WTC11 (cell line): ENCODE measurements at regions not wholly inside any gene's neighbourhood (a gene's known extent, or its start where the extent isn't known, plus 50 kb on each side); places are given as distances from the start of the nearest gene placed in this dataset.

ENCODE experiments used
- ATAC-seq: fragments of 200-7000 bp; cut with Tn5 transposase; 2 replicates; pipeline ENCODE4 v1.10.0; 2021; ENCODE audit warnings: mild to moderate bottlenecking, moderate library complexity
- CTCF ChIA-PET: fragments of 300-600 bp; sonication (Branson Sonifier 250); formaldehyde crosslinking; loops from one replicate; lab custom pipeline; 2021; ENCODE audit warnings: antibody characterized with exemption; lab: Charles Lee
- POLR2A ChIA-PET: fragments of 350-600 bp; sonication (Branson Sonifier 250); formaldehyde crosslinking; loops from one replicate; lab custom pipeline; 2021; ENCODE audit warnings: antibody characterized with exemption; lab: Charles Lee
- DNase-seq: peaks from one replicate; pipeline ENCODE4 v3.0.0; 2021; ENCODE audit warnings: low spot score
- H3K27ac Mint-ChIP-seq: 2 replicates; pipeline ENCODE4 v1.8.0; 2021; ENCODE audit warnings: mixed read lengths
- H3K27me3 Mint-ChIP-seq: 2 replicates; pipeline ENCODE4 v1.8.0; 2021; ENCODE audit warnings: low read depth, mild to moderate bottlenecking, moderate library complexity, mixed read lengths
- H3K36me3 Mint-ChIP-seq: 2 replicates; pipeline ENCODE4 v1.8.0; 2021; ENCODE audit warnings: mixed read lengths
- H3K4me1 Mint-ChIP-seq: 2 replicates; pipeline ENCODE4 v1.8.0; 2022; ENCODE audit warnings: mixed read lengths
- H3K4me3 Mint-ChIP-seq: 2 replicates; pipeline ENCODE4 v1.8.0; 2021; ENCODE audit warnings: mild to moderate bottlenecking, moderate library complexity, mixed read lengths
- H3K9me3 Mint-ChIP-seq: 2 replicates; pipeline ENCODE4 v1.8.0; 2021; ENCODE audit warnings: mixed read lengths
- ESRRA ChIP-seq: sonication (generic); formaldehyde crosslinking; IDR thresholded peaks from 2 replicates; pipeline ENCODE4 v1.8.1; 2022; ENCODE audit warnings: mild to moderate bottlenecking, missing genetic modification reagents, borderline replicate concordance
- FOXJ3 ChIP-seq: sonication (generic); formaldehyde crosslinking; IDR thresholded peaks from 2 replicates; pipeline ENCODE4 v1.9.0; 2021; ENCODE audit warnings: missing genetic modification reagents, mild to moderate bottlenecking, borderline replicate concordance
- GTF2I ChIP-seq: fragments of 250-450 bp; sonication (Bioruptor Pico); conservative IDR thresholded peaks from 2 replicates; pipeline ENCODE4 v1.4.0; 2021; ENCODE audit warnings: mild to moderate bottlenecking
- HMGA2 ChIP-seq: fragments of 250-450 bp; sonication (Bioruptor Pico); IDR thresholded peaks from 2 replicates; pipeline ENCODE4 v1.4.0; 2021; ENCODE audit warnings: mild to moderate bottlenecking, moderate library complexity
- HMGXB4 ChIP-seq: sonication (generic); formaldehyde crosslinking; IDR thresholded peaks from 2 replicates; pipeline ENCODE4 v1.8.1; 2023; ENCODE audit warnings: mild to moderate bottlenecking, moderate library complexity, missing genetic modification reagents
- MAX ChIP-seq: sonication (generic); formaldehyde crosslinking; IDR thresholded peaks from 2 replicates; pipeline ENCODE4 v1.8.0; 2022; ENCODE audit warnings: mild to moderate bottlenecking, missing genetic modification reagents
- NFE2L1 ChIP-seq: sonication (generic); formaldehyde crosslinking; IDR thresholded peaks from 2 replicates; pipeline ENCODE4 v1.8.1; 2023; ENCODE audit warnings: missing genetic modification reagents
- NR1H2 ChIP-seq: sonication (generic); formaldehyde crosslinking; IDR thresholded peaks from 2 replicates; pipeline ENCODE4 v1.9.0; 2021; ENCODE audit warnings: mild to moderate bottlenecking, moderate library complexity, missing genetic modification reagents
- NR3C1 ChIP-seq: sonication (generic); formaldehyde crosslinking; conservative IDR thresholded peaks from 2 replicates; pipeline ENCODE4 v1.8.1; 2023; ENCODE audit warnings: low read depth, mild to moderate bottlenecking, missing genetic modification reagents
- PRDM15 ChIP-seq: sonication (generic); formaldehyde crosslinking; IDR thresholded peaks from 2 replicates; pipeline ENCODE4 v1.8.0; 2022; ENCODE audit warnings: missing genetic modification reagents
- RORB ChIP-seq: fragments of 250-450 bp; sonication (Bioruptor Pico); IDR thresholded peaks from 2 replicates; pipeline ENCODE4 v1.9.0; 2021; ENCODE audit warnings: mild to moderate bottlenecking
- SMAD3 ChIP-seq: sonication (generic); formaldehyde crosslinking; IDR thresholded peaks from 2 replicates; pipeline ENCODE4 v1.8.0; 2022; ENCODE audit warnings: missing genetic modification reagents, mild to moderate bottlenecking, borderline replicate concordance
- SMAD4 ChIP-seq: sonication (generic); formaldehyde crosslinking; IDR thresholded peaks from 2 replicates; pipeline ENCODE4 v1.8.0; 2022; ENCODE audit warnings: mild to moderate bottlenecking, missing genetic modification reagents
- USF2 ChIP-seq: sonication (generic); formaldehyde crosslinking; IDR thresholded peaks from 2 replicates; pipeline ENCODE4 v1.8.1; 2023; ENCODE audit warnings: mild to moderate bottlenecking, missing genetic modification reagents, moderate library complexity
- ZBTB21 ChIP-seq: sonication (generic); formaldehyde crosslinking; IDR thresholded peaks from 2 replicates; pipeline ENCODE4 v1.8.1; 2023; ENCODE audit warnings: mild to moderate bottlenecking, missing genetic modification reagents, borderline replicate concordance
- ZNF232 ChIP-seq: sonication (generic); formaldehyde crosslinking; IDR thresholded peaks from 2 replicates; pipeline ENCODE4 v1.8.0; 2022; ENCODE audit warnings: mild to moderate bottlenecking, missing genetic modification reagents
- ZNF416 ChIP-seq: fragments of 250-450 bp; sonication (Bioruptor Pico); IDR thresholded peaks from 2 replicates; pipeline ENCODE4 v1.9.0; 2021; ENCODE audit warnings: mild to moderate bottlenecking, inconsistent platforms
- ZNF425 ChIP-seq: fragments of 250-450 bp; sonication (Bioruptor Pico); conservative IDR thresholded peaks from 2 replicates; pipeline ENCODE4 v1.9.0; 2021; ENCODE audit warnings: mild to moderate bottlenecking
- ZNF512 ChIP-seq: sonication (generic); formaldehyde crosslinking; IDR thresholded peaks from 2 replicates; pipeline ENCODE4 v1.8.1; 2022; ENCODE audit warnings: missing genetic modification reagents, borderline replicate concordance
- ZSCAN18 ChIP-seq: fragments of 250-450 bp; sonication (Bioruptor Pico); IDR thresholded peaks from 2 replicates; pipeline ENCODE4 v2.1.2; 2022; ENCODE audit warnings: mild to moderate bottlenecking, moderate library complexity

- TF ChIP-seq PRDM15 (CRISPR knock-in tag) (no peak), ZSCAN18 (CRISPR knock-in tag) (no peak), ZBTB21 (CRISPR knock-in tag) (no peak), NR1H2 (CRISPR knock-in tag) (no peak)
- TF ChIP-seq, all 79 proteins: peak for 0
These were observed 86.0 kb upstream of the GALNT15 start (continued) for GRCh38 chr3:16088496-16088895.

GRCh38 chr3:16089521-16089920 lies 85.0 kb upstream of the GALNT15 start:
- peaks cover 10% of the 10 kb centered on the region for H3K9me3 Mint-ChIP-seq
- H3K36me3 Mint-ChIP-seq = peaks cover 3% of the 10 kb centered on the region
- TF ChIP-seq NFE2L1 = no peak
- no peak for TF ChIP-seq SMAD4 (CRISPR knock-in tag)
- no peak for TF ChIP-seq ZBTB21 (CRISPR knock-in tag)
- no peak for TF ChIP-seq ESRRA (CRISPR knock-in tag)
- no peak for TF ChIP-seq ZNF232 (CRISPR knock-in tag)
- TF ChIP-seq USF2 (CRISPR knock-in tag) = no peak
- no peak for TF ChIP-seq NR3C1 (CRISPR knock-in tag)
- no peak for TF ChIP-seq SMAD3 (CRISPR knock-in tag)
- TF ChIP-seq FOXJ3 = no peak
- TF ChIP-seq ZNF425 (CRISPR knock-in tag) = no peak
- no peaks in the 10 kb centered on the region for H3K4me1 Mint-ChIP-seq
- H3K27me3 Mint-ChIP-seq = peaks cover 2% of the 10 kb centered on the region; the same call in 1 of the 2 replicates
- ChIA-PET POLR2A (no interaction called here), CTCF (no interaction called here)
- no peak overlapping the region for H3K4me3 Mint-ChIP-seq
- no peak overlapping the region for H3K27ac Mint-ChIP-seq
- no peak for ATAC-seq
- no peak for DNase-seq

GRCh38 chr3:16090024-16090423 lies 84.5 kb upstream of the GALNT15 start:
- no peak for DNase-seq
- CTCF ChIA-PET = no interaction called here
- no peaks in the 10 kb centered on the region for H3K36me3 Mint-ChIP-seq
- H3K27me3 Mint-ChIP-seq = peaks cover 2% of the 10 kb centered on the region; the same call in 1 of the 2 replicates
- no peak for ATAC-seq
- POLR2A ChIA-PET = no interaction called here
- no peak overlapping the region for H3K4me3 Mint-ChIP-seq
- peaks cover 5% of the 10 kb centered on the region for H3K9me3 Mint-ChIP-seq
- no peaks in the 10 kb centered on the region for H3K4me1 Mint-ChIP-seq
- no peak overlapping the region for H3K27ac Mint-ChIP-seq
- no peak for TF ChIP-seq GTF2I (CRISPR knock-in tag)
- TF ChIP-seq MAX (CRISPR knock-in tag) = no peak
- TF ChIP-seq SMAD3 (CRISPR knock-in tag) = no peak
- TF ChIP-seq HMGA2 = no peak
- TF ChIP-seq RORB (CRISPR knock-in tag) = no peak
- no peak for TF ChIP-seq HMGXB4
- no peak for TF ChIP-seq ZNF416 (CRISPR knock-in tag)
- TF ChIP-seq ZNF512 (CRISPR knock-in tag) = no peak
